Right forelimb (tissue), 1 donor: ENCODE measurements at regions not wholly inside any gene's neighbourhood (a gene's known extent, or its start where the extent isn't known, plus 50 kb on each side); places are given as distances from the start of the nearest gene placed in this dataset.
A peak's percentile ranks its signal among the peaks of the same experiment; 100 is the strongest.

ENCODE experiments used
- DNase-seq: peaks from one replicate; pipeline ENCODE4 v3.0.0-alpha.2; 2018

DNA sequence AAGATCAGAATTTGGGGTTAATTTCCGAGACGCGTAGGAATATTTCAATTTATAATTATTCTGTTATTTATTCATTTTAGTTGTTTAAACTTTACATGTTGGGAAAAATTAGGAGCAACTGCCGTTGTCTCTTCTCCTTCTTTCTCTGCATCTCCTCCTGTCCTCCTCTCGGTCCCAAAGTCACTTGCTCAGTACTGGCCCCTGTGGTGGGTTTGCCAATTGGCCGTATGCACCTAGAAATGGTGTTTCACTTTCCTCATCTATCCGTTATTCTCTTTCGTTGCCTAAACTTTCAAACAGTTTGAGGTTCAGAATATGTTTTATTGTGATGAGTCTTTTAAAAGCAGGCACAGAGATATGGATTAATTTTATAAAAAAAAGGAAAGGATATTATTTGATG lies 517.9 kb downstream of the PLCL1 start:
- DNase-seq = no peak

- no peak for DNase-seq
Observed at GRCh38 chr2:198321522-198322088, 517.2 kb downstream of the PLCL1 start.

GRCh38 chr2:198316852-198317396 lies 512.5 kb downstream of the PLCL1 start:
- DNase-seq = no peak

DNA sequence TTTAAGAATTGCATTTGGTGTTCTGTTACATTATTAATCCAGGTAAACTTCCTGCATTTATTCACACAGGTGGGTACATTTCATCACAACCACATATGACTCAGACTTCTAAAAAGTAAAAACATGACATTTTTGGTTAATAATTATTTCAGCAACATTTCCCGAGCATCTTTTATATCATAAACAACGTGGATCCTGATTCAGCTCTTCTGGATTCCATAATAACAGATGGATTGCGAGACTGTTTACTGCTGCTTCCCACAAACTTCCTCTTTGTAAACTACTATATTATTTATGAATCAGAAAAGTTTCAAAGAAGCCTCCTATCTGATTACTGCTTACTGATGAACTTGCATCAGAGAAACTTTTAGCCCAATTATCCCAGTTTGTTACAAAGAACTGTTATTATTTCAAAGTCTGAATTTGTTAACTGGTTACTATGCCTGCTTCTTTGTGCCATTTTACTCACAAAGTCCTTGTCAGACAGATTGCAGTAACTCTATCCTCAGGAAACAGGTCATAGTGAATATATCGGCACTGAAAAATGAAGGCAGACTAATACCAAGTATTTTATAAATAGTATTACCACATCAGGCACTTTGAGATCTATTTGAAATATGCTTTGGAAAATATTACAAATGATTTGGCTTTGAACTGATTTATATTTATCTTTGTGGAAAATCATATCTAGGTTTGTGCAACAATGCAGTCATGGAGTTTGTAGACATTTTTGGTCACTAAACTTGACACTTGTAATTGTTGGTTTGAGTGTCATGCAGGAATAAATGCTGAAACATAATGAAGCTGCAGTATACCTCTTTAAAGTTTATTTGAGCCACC lies 511.6 kb downstream of the PLCL1 start:
- DNase-seq = no peak

DNA sequence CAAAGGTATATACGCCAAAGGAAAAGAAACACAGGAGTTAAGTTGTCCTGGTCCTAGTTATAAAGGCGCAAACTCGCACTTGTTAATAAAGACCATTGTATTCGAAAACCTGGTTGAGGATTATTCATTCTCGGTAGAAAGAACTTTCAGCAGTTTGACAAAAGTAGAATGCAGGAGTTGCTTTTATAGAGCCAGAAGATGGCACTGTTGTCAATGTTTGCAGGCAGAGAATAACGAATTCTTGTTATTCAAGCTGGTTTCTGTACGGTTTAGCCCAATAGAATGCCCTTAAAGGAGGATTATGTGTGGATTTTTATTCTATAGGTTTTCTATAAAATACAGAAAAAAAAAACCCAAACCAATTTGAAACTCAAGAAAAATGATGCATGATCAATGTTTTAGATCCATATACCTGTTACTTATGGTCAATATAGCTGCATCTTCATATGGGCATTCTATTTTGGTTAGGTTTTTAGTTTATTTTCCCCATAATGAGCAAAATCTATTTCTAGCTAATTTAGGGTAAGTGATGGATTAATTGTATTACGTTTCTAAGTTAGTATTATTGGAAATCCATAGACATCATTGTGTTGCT lies 510.3 kb downstream of the PLCL1 start:
- DNase-seq = no peak

DNA sequence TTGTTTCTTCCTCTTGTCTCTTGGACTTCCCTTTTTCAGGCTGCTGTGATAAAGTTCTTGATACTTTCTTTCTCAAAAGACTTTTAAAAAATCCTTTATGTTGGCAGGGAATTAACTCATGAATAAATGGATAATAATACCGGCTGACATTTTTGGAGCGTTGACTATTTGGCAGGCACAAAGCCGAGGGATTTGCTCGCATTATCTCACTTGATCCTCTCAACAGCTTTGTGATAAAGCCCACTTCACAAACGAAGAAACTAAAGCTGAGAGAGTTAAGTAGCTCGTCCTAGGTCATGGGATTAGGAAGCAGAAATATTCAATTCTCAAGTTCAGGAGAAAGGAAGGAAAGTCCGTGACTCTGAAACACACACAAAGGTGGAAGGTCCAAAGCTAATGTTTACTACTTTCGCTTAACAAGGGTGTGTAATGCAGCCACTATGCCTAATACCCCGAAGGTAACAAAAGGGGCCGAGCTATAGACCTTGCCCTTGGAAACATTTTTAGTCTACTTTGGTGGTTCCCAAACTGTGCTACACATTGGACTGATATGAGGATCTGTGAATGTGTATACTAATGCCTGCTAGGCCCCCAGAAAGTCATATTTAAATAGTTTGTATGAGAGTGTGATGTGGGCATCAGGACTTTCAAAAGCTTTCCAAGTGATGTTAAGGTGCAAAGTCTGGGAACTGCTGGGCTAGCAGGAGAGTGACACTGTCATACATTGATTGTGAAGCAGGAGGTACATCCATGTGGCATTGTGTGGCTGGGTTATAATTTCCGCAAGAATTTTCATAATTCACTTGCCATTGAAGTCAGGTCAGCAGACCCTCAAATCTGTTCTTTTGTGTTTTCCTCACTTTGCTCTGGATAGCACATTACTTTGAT lies 508.4 kb downstream of the PLCL1 start:
- DNase-seq = no peak

DNA sequence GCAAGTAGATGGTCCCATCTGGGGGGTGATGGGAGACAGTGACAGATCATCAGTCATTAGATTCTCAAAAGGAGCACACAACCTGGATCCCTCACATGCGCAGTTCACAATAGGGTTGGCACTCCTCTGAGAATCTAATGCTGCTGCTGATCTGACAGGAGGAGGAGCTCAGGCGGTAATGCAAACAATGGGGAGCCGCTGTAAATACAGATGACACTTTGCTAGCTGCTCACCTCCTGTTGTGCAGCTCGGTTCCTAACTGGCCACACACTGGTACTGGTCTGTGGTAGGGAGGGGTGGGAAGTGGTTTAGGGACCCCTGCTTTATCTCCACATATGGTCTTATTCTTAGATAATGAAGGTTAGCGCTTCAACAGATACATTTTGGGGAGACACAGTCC lies 506.6 kb downstream of the PLCL1 start:
- no peak for DNase-seq

DNA sequence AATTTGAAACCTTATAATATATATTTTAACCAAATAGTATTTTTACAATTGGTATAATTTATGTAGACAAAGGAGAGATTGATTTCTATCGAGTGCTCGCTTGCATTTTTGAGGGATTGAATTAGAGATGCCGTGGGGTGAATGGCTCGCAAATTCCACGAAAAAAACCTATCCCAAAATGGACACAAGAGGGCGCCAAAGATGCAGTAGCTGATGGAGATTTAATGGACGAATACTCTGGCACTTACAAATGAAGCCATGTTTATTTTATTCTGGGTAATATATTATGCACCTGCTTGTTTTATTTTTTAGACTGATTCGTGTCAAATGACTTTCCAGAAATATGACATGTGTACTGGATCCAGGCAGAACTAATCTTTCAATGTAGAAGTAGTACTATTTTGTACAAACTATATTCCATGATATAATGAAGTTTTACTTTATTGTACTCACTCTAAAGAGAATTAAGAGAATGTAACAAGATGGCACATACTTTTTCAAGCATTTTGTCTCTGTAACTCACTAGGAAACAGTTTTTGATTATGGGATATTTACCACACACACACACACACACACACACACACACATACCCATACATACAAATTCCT lies 505.4 kb downstream of the PLCL1 start:
- DNase-seq = peak; percentile 56

DNA sequence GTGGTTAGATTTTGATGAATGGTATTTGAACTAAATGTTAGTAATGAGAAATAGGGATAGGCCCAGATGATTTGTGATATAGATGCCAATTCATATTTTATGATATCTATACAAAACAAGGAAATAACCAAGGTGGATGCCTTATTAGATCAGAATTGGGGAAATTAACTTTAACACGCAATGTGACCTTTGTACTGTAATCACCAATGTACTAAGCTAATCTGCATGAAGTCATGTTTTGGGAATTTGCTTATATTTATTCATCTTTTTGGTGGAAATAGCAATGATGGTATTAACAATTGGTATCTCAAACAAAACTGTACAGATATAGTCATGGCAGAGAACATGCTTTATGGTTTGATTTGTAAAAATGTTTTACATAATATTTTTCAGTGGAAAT lies 504.7 kb downstream of the PLCL1 start:
- no peak for DNase-seq

DNA sequence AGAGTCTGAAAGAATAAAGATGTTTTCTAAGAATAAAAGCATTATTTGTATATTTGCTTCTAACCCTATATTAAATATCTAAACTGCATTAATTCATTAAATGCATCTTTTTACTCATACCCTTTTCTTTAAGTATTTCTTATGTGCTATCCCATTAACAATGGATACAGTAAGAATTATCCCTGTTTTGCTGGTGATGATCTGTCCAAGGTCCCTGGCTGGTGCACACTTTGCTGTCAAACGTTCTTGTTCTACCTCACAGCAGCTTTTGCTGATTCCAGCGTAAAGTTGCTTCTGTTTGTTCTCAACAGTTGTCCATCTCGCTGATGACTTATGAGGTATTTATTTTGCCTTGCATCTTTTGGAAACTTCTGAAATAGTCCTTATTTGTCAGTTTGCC lies 504.0 kb downstream of the PLCL1 start:
- no peak for DNase-seq

DNA sequence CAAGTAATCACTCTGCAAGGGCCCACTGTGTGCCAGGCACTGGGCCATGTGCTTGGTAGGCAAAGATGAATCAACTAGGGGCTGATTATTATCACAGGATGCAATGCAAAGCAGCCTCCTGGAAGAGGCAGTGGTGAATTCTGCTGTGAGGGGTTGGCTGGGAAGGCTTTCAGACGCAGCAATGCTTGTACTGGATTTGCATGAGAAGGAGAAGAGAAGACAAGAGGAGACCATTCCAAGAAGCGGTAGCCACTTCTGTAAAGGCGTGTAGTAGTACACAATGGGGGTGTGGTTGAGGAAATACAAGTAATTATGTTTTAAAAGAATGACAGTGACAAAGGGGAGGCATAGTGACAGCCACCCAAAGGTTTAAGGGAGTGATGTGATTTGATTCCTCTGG lies 502.7 kb downstream of the PLCL1 start:
- DNase-seq = no peak

DNA sequence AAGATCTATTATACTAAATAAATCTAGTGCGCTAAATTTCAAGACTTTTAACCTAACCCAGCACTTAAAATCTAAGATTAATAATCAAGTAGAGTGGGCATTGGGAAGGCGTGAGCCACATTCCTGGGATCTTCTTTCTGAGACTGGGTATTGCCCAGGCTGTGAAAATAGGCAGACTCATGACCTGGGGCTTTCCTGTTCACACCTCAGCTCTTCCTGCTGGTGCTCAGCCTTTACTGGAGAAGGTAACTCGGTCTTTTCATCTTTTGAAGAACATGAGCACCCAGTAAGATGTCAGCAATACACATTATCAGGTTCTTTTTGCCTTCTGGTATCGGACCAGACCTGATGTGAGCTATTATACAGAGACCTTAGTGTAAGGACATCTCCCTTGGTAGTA lies 500.5 kb downstream of the PLCL1 start:
- no peak for DNase-seq

DNA sequence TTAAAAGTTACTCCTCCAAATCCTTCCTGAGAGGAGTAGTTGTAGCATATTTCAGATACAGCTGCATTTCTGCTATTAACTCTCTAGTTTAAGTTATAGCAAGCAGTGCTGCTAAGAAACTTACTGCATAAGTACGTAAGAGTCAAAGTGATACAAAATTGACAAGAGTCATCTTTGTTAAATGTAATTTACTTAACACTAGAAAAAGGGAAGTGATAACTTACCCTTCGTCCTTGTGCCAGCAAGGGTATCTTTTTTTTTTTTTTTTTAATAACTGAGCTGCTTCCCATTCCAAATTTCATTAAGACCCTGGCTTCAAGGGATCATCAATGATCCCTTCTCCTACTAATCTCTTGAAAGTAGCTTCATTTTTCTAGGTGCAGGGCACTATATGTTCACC lies 493.0 kb downstream of the PLCL1 start:
- no peak for DNase-seq

DNA sequence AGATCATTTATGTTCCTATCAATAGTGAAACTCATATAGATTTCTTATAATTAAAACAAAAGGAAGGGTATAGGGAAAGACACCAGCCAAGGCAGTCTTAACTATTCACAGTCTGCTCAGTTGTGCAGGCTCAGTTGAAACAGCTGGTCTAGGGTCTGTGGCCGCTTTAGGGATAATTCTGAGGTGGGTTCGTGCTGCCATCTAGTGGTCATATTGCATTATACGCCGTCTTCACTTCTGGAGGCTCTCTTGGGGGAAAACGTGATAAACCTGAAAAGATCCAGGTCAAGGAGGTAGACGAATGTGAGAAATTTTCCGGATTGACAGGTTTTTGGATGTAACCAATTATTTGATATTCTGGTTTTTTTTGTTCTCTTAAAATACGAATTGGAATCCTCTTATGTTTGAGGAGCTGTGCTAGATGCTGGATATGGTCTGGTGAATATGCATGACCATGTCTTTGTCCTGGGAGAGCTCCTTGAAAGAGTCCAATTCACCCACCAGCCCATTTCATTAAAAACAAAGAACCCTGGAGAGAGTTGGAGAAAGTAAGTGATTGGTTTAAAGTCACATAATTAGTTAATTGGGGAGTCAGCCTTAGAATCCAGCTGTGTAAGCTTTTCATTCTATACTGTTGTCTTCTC lies 492.4 kb downstream of the PLCL1 start:
- peak; percentile 77 for DNase-seq

DNA sequence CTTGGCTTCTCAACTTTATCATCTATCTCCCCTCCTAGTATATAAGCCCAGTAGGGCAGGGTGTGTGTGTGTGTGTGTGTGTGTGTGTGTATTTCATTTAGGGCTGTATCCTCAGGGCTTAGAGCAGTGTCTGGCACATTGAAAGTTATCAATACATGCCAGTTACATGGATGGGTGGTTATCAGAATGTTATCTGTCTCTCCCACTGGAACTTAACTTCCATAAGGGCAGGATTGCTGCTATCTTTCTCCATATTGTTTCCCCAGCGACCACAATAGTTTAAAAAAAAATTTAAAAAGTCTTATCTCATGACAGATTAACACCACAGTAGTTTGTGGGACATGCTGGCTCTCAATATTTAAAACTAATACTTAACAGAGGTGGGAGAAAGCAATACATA lies 488.9 kb downstream of the PLCL1 start:
- no peak for DNase-seq

GRCh38 chr2:198289811-198290210 lies 485.4 kb downstream of the PLCL1 start:
- DNase-seq = no peak

GRCh38 chr2:198287706-198288105 lies 483.3 kb downstream of the PLCL1 start:
- no peak for DNase-seq

DNA sequence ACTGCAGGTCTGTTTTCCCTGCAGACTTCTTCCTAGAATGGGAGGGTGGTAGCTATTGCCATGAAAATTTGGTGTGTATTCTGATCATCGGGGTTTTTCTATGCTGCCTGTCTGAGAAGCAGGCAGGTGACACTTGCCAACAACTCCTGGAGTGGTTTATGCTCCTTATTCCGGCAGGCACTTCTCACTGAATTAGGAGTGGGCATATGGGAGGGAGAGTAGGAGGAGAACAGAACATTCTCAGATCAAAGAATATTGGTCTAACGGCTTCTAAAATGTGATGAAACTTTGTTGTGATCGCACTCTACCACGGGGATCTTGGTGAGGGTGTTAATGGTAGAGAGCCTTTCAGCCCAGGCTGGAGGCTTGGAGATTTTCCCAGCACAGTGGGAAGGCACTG lies 480.8 kb downstream of the PLCL1 start:
- DNase-seq = no peak

DNA sequence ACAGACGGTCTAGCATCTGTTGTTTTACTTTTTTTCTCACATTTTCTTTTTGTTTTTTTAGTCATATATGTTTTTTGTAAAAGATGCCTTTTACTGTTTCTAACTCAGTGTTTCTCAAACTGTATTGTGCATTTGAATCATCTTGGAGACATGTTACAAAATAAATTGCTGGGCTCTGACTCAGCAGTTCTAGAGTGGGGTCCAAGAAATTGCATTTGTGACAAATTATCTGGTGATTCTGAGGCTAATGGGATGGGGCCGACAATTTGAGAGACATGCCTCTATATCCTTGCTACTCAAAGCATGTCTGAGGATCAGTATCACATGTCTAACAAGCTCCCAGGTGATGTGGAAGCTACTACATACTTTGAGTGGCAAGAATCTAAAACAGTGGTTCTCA lies 478.8 kb downstream of the PLCL1 start:
- DNase-seq = no peak

- no peak for DNase-seq
Observed at GRCh38 chr2:198282061-198282460, 477.7 kb downstream of the PLCL1 start.

DNA sequence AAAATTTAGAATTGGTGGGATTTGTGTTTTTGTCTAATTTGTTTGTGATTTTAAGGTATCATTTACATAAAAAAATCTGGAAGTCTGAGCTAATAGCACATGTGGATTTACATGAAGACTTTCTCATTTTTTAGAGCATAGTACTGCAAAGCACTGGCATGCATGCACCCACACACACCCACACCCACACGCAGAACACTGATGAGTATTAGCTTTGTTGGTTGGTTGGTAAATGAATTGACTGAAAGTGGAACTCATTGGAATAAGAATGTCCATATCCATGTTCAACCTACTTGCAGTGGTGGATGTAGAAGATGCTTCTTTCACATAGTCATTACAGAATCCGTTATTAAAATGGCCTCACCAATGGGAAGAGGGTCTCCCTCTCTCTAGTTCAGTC lies 475.8 kb downstream of the PLCL1 start:
- no peak for DNase-seq

GRCh38 chr2:198279026-198279425 lies 474.6 kb downstream of the PLCL1 start:
- DNase-seq = no peak
